ENCODE measurements at regions not wholly inside any gene's neighbourhood (a gene's known extent, or its start where the extent isn't known, plus 50 kb on each side); places are given as distances from the start of the nearest gene placed in this dataset.

- H2BK15ac ChIP-seq (ENCODE audit: low read length) = no peak overlapping the region
- H4K91ac ChIP-seq (replicated peaks; ENCODE audit: insufficient read length, low read length) = no peak overlapping the region
- H2BK12ac ChIP-seq (ENCODE audit: low read depth, low read length) = no peak overlapping the region
- no peak overlapping the region for H3K56ac ChIP-seq (replicated peaks; ENCODE audit: insufficient read length, low read depth, low read length)
- no peak overlapping the region for H2AFZ ChIP-seq (ENCODE audit: low read length)
- 0 out of 7 replicates have a peak, but pooled peaks cover 0 to 3% (median 0%) of the 10 kb centered on the region in 4 experiments for H3K27me3 ChIP-seq (replicated peaks in 1 of 4; ENCODE audit: control insufficient read depth in 3 of 4, extremely low read depth in 1 of 4, insufficient read depth in 3 of 4, low read length in 3 of 4)
- no peaks in the 10 kb centered on the region for H3K9me3 ChIP-seq (ENCODE audit: insufficient read depth in 2 of 2, low read depth in 1 of 2, low read length in 1 of 2)
- DNase-seq (ENCODE audit: low read depth in 1 of 2, low spot score in 2 of 2) = no peak
- H3K14ac ChIP-seq (ENCODE audit: insufficient read length) = no peak overlapping the region
- H4K20me1 ChIP-seq (replicated peaks in 1 of 2; ENCODE audit: control insufficient read depth in 1 of 2, insufficient read depth in 2 of 2, low read length in 2 of 2) = no peaks in the 10 kb centered on the region
- no peak overlapping the region for H2BK120ac ChIP-seq (replicated peaks; ENCODE audit: low read depth, low read length)
- H3K18ac ChIP-seq (ENCODE audit: extremely low read depth, low read length) = no peak overlapping the region
- no peak for FAIRE-seq
- H3K4ac ChIP-seq (replicated peaks; ENCODE audit: insufficient read length, low read depth, low read length) = no peak overlapping the region
- H2BK20ac ChIP-seq (ENCODE audit: low read length) = no peak overlapping the region
- no peak overlapping the region for H2AK5ac ChIP-seq (ENCODE audit: low read depth, low read length)
- no peak overlapping the region for H3K27ac ChIP-seq (ENCODE audit: low read depth, low read length)
- no peaks in the 10 kb centered on the region for H3K23me2 ChIP-seq (ENCODE audit: low read depth, low read length)
- ChIA-PET CTCF (ENCODE audit: partially characterized antibody) (interaction anchor here (1.0 to 1.6 kb wide), 2 partner anchors 24 to 609 kb away, joined by 3 to 6 read pairs; no protein-coding TSS in a partner anchor), POLR2A (ENCODE audit: partially characterized antibody) (no interaction called here)
- H3K4me2 ChIP-seq (ENCODE audit: insufficient read depth in 1 of 2, low read depth in 2 of 2, low read length in 2 of 2) = no peak overlapping the region
- no peaks in the 10 kb centered on the region for H3K36me3 ChIP-seq (ENCODE audit: control insufficient read depth in 2 of 4, insufficient read depth in 4 of 4, low read length in 3 of 4)
- no peaks in the 10 kb centered on the region for H3K79me1 ChIP-seq (ENCODE audit: low read depth, low read length)
- H4K8ac ChIP-seq (ENCODE audit: extremely low read depth, insufficient read depth, low read length) = no peak overlapping the region
- no peak for TF ChIP-seq CBX8 (IDR thresholded peaks at IDR 0.05; ENCODE audit: borderline replicate concordance, low read depth, low read length)
- no peak for TF ChIP-seq ASH2L (IDR thresholded peaks at IDR 0.05; ENCODE audit: low read length)
- no peak for TF ChIP-seq BRCA1 (IDR thresholded peaks at IDR 0.05; ENCODE audit: low read depth, low read length)
- TF ChIP-seq RFX5 (IDR thresholded peaks at IDR 0.05; ENCODE audit: borderline replicate concordance, low read depth, low read length) = no peak
- TF ChIP-seq MAFK (IDR thresholded peaks at IDR 0.05; ENCODE audit: low read depth, low read length) = no peak
- TF ChIP-seq EZH2 (IDR thresholded peaks at IDR 0.05; ENCODE audit: low read depth, low read length, severe bottlenecking) = no peak
- TF ChIP-seq BCL11A (IDR thresholded peaks at IDR 0.05; ENCODE audit: low read depth in 2 of 2, low read length in 2 of 2) = no peak
- TF ChIP-seq RBBP5 (IDR thresholded peaks at IDR 0.05; ENCODE audit: borderline replicate concordance, low read depth, low read length) = no peak
- TF ChIP-seq SP2 (IDR thresholded peaks at IDR 0.05; ENCODE audit: low read length) = no peak
- TF ChIP-seq KDM5A (IDR thresholded peaks at IDR 0.05; ENCODE audit: low read length) = no peak
- no peak for TF ChIP-seq CHD1 (IDR thresholded peaks at IDR 0.05; ENCODE audit: low read depth, low read length)
- TF ChIP-seq SAP30 (IDR thresholded peaks at IDR 0.05; ENCODE audit: insufficient read depth, insufficient replicate concordance, low read length) = no peak
- no peak for TF ChIP-seq TAF7 (optimal IDR thresholded peaks at IDR 0.05; ENCODE audit: borderline replicate concordance, low read depth, low read length)
- 45% methylated on average over 2 of the region's 2 CpGs; no CpG with 5 or more reads in 1 of the 2 experiments for WGBS, 2 experiments (ENCODE audit: extremely low coverage in 1 of 2, insufficient coverage in 1 of 2, insufficient read length in 1 of 2, insufficient replicate concordance in 2 of 2, low coverage in 1 of 2, low lambda C conversion rate in 2 of 2, missing lambda C conversion rate in 1 of 2)
- H2BK5ac ChIP-seq (ENCODE audit: low read depth, low read length) = no peak overlapping the region
- no peaks in the 10 kb centered on the region for H3K4me1 ChIP-seq (replicated peaks in 1 of 4; ENCODE audit: control insufficient read depth in 3 of 4, insufficient read depth in 4 of 4, low read length in 3 of 4)
- H3K4me3 ChIP-seq (ENCODE audit: extremely low read depth in 1 of 4, insufficient read depth in 2 of 4, low read depth in 3 of 4, low read length in 4 of 4) = no peak overlapping the region
- H4K5ac ChIP-seq (ENCODE audit: insufficient read length, low read depth, low read length) = no peak overlapping the region
- no peak overlapping the region for H3K23ac ChIP-seq (ENCODE audit: insufficient read length)
- H3K79me2 ChIP-seq (ENCODE audit: control insufficient read depth in 1 of 2, insufficient read depth in 2 of 2, low read length in 2 of 2) = no peaks in the 10 kb centered on the region
- H3K9ac ChIP-seq (replicated peaks in 1 of 4; ENCODE audit: extremely low read depth in 1 of 4, low read depth in 3 of 4, low read length in 3 of 4) = no peak overlapping the region
Measured at GRCh38 chr15:47378527-47378926, 338.8 kb upstream of the SEMA6D start.

All from H1 (cell line).